ENCODE measurements at regions not wholly inside any gene's neighbourhood (a gene's known extent, or its start where the extent isn't known, plus 50 kb on each side); places are given as distances from the start of the nearest gene placed in this dataset.

- TF ChIP-seq CTCF (IDR thresholded peaks at IDR 0.05) (no peak), EP300 (IDR thresholded peaks at IDR 0.05; ENCODE audit: low read depth) (no peak), POLR2A (IDR thresholded peaks at IDR 0.05) (no peak), POLR2AphosphoS5 (IDR thresholded peaks at IDR 0.05) (no peak)
These were observed 763.7 kb downstream of the PDHA2 start for GRCh38 chr4:96603641-96604040.

All from transverse colon (tissue), 4 donors.